Erythroblast (primary cell): ENCODE measurements at regions not wholly inside any gene's neighbourhood (a gene's known extent, or its start where the extent isn't known, plus 50 kb on each side); places are given as distances from the start of the nearest gene placed in this dataset.

ENCODE experiments used
- GATA1 ChIP-seq: IDR thresholded peaks from 2 replicates; pipeline ENCODE4 v1.6.1; 2011; ENCODE audit warnings: low read depth, mild to moderate bottlenecking, control low read depth, low read length, moderate library complexity
- POLR2A ChIP-seq: IDR thresholded peaks from 2 replicates; pipeline ENCODE4 v1.6.1; 2011; ENCODE audit warnings: mild to moderate bottlenecking, low read length

DNA sequence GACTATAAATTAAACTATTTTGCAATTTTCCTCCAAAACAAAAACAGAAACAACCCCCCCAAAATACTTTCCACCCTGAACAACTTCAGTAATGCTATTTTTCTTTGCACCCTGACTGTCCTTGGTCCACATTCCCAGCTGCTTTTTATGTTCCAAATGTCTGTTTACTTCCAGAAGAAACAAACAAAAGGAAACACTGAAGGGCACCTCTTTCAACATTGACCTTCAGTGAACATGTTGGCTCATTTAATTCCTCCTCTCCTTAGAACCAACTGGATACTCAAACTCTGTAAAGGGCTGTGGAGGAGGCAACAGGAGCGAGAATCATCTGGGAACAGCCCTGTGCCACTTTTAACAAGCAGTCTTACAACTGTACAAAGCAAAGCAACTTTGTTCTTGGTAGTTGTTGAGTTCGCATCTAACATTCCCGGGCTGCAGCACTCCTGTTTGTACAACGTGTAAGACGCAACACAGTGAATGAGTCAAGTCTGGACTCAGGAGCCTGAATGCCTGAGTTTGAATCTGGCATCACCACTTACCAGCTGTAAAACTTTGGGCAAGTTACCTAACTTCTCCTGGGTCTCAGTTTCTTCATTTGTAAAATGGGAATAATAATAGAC is 111.4 kb upstream of the GATA6 start:
- no peak for TF ChIP-seq POLR2A
- no peak for TF ChIP-seq GATA1
